HepG2 (cell line): ENCODE measurements at regions not wholly inside any gene's neighbourhood (a gene's known extent, or its start where the extent isn't known, plus 50 kb on each side); places are given as distances from the start of the nearest gene placed in this dataset.

ENCODE experiments used
- ATAC-seq: fragments of 200-7000 bp; cut with Tn5 transposase; 3 replicates; pipeline ENCODE4 v1.9.1; 2020; ENCODE audit warnings: mild to moderate bottlenecking, moderate library complexity
- BruUV-seq: library from RNA; stranded (reverse); fragments of 400-500 nt; replicated peaks from 2 replicates; lab custom pipeline; 2021; lab: Mats Ljungman, UMichigan
- CTCF ChIA-PET: fragments of 300-600 bp; formaldehyde crosslinking; extraction: SDS; loops from one replicate; lab custom pipeline; 2021; ENCODE audit warnings: low total read pairs, inconsistent platforms, low intra/inter-chr PET ratio; lab: Yijun Ruan, JAX
- POLR2A ChIA-PET: fragments of 350-600 bp; sonication (Branson Sonifier 250); formaldehyde crosslinking; loops from one replicate; lab custom pipeline; 2020; ENCODE audit warnings: antibody characterized with exemption, inconsistent platforms; lab: Yijun Ruan, JAX
- DNase-seq: peaks from one replicate; pipeline ENCODE4 v3.0.0-alpha.2; 2015; ENCODE audit warnings: low spot score
- FAIRE-seq: peaks from 3 replicates; lab custom pipeline; 2011; peaks lifted over from hg19 to GRCh38; lab: Jason Lieb, UNC
- H2AFZ ChIP-seq: one replicate; pipeline ENCODE4 v1.6.1; 2011; ENCODE audit warnings: low read length, inconsistent platforms
- H3K27ac ChIP-seq: fragments of 300-600 bp; 3 replicates; pipeline ENCODE4 v1.8.0; 2011; ENCODE audit warnings: mixed run types, mild to moderate bottlenecking, mixed read lengths, low read length, inconsistent platforms; ENCODE audit not compliant: insufficient read depth; ENCODE audit errors: extremely low read length
- H3K27me3 ChIP-seq, 2 experiments: fragments of 200-600 bp in 1 of 2; 2 replicates in 1 of 2; 3 replicates in 1 of 2; pipeline versions ENCODE4 v1.6.0 to v1.8.0; 2011; ENCODE audit warnings: low read length in 2 of 2, mild to moderate bottlenecking in 2 of 2, moderate library complexity in 2 of 2, inconsistent platforms in 1 of 2; ENCODE audit not compliant: insufficient read depth in 2 of 2, control insufficient read depth in 1 of 2
- H3K36me3 ChIP-seq, 2 experiments: fragments of 200-600 bp in 1 of 2; replicated peaks in 1 of 2; 2 replicates in 1 of 2; 3 replicates in 1 of 2; pipeline versions ENCODE4 v1.5.1 to v1.8.0; 2011; ENCODE audit warnings: low read length in 2 of 2, inconsistent platforms in 1 of 2; ENCODE audit not compliant: insufficient read depth in 2 of 2, control insufficient read depth in 1 of 2
- H3K4me1 ChIP-seq: 2 replicates; pipeline ENCODE4 v1.5.1; 2012; ENCODE audit warnings: low read length, inconsistent platforms; ENCODE audit not compliant: insufficient read depth
- H3K4me2 ChIP-seq: 2 replicates; pipeline ENCODE4 v1.6.0; 2011; ENCODE audit warnings: low read depth, low read length, inconsistent platforms
- H3K4me3 ChIP-seq, 3 experiments: fragments of 200-600 bp in 1 of 3; sonication (generic), shearing (Covaris generic) in 1 of 3; replicated peaks in 1 of 3; 2 replicates each; pipeline ENCODE4 v1.5.1; 2011 to 2016; ENCODE audit warnings: low read length in 3 of 3, inconsistent platforms in 2 of 3, low read depth in 2 of 3, mild to moderate bottlenecking in 2 of 3, control low read depth in 1 of 3, mixed read lengths in 1 of 3; ENCODE audit not compliant: insufficient read depth in 1 of 3
- H3K79me2 ChIP-seq: one replicate; pipeline ENCODE4 v1.6.1; 2011; ENCODE audit warnings: low read length, inconsistent platforms; ENCODE audit not compliant: insufficient read depth
- H3K9ac ChIP-seq: 2 replicates; pipeline ENCODE4 v1.6.0; 2011; ENCODE audit warnings: mild to moderate bottlenecking, low read depth, low read length, inconsistent platforms; ENCODE audit not compliant: insufficient read depth
- H3K9me3 ChIP-seq: 2 replicates; pipeline ENCODE4 v1.5.1; 2012; ENCODE audit warnings: mild to moderate bottlenecking, low read length
- H4K20me1 ChIP-seq: 2 replicates; pipeline ENCODE4 v1.6.0; 2011; ENCODE audit warnings: inconsistent platforms, mild to moderate bottlenecking, low read length, moderate library complexity; ENCODE audit not compliant: insufficient read depth
- ARNTL ChIP-seq: sonication (generic); formaldehyde crosslinking; IDR thresholded peaks from 2 replicates; pipeline ENCODE4 v1.4.0; 2020; ENCODE audit warnings: mild to moderate bottlenecking, missing genetic modification reagents
- CENPT ChIP-seq: sonication (generic); formaldehyde crosslinking; IDR thresholded peaks from 2 replicates; pipeline ENCODE4 v1.8.0; 2022; ENCODE audit warnings: low read depth, mild to moderate bottlenecking, moderate library complexity, missing genetic modification reagents
- EZH2 ChIP-seq: conservative IDR thresholded peaks from 2 replicates; pipeline ENCODE4 v1.6.1; 2012; ENCODE audit warnings: mild to moderate bottlenecking, low read depth, low read length, moderate library complexity
- PLRG1 ChIP-seq: fragments of 450-650 bp; conservative IDR thresholded peaks from 2 replicates; pipeline ENCODE4 v1.6.1; 2016
- ZNF841 ChIP-seq: sonication (generic); formaldehyde crosslinking; IDR thresholded peaks from 2 replicates; pipeline ENCODE4 v1.8.1; 2023; ENCODE audit warnings: missing genetic modification reagents, borderline replicate concordance
- WGBS: methylation state at CpG from one replicate; pipeline ENCODE4 v1.1.6; 2017; ENCODE audit warnings: low lambda C conversion rate; 5-methylcytosine and 5-hydroxymethylcytosine counted together
- in situ Hi-C: cut with HindIII; loops from 2 replicates; pipeline ENCODE4 v1.10.0; 2017; ENCODE audit warnings: low pct_unique_long_range_greater_than_20kb; ENCODE audit not compliant: extremely low pct_ligation_motif_present
- intact Hi-C: fragments of 100-400 bp; cut with micrococcal nuclease; formaldehyde crosslinking; loops from one replicate; pipeline ENCODE4 v1.10.0; 2022; ENCODE audit not compliant: unreplicated experiment
- TF ChIP-seq, protein P1 (sequence below): sonication (generic); formaldehyde crosslinking; IDR thresholded peaks from 2 replicates; pipeline ENCODE4 v1.8.0; 2022; ENCODE audit warnings: missing genetic modification reagents, mild to moderate bottlenecking, borderline replicate concordance
- TF ChIP-seq, protein P2 (sequence below): sonication (generic); formaldehyde crosslinking; IDR thresholded peaks from 2 replicates; pipeline ENCODE4 v1.9.0; 2021; ENCODE audit warnings: missing genetic modification reagents, mild to moderate bottlenecking, borderline replicate concordance

DNA sequence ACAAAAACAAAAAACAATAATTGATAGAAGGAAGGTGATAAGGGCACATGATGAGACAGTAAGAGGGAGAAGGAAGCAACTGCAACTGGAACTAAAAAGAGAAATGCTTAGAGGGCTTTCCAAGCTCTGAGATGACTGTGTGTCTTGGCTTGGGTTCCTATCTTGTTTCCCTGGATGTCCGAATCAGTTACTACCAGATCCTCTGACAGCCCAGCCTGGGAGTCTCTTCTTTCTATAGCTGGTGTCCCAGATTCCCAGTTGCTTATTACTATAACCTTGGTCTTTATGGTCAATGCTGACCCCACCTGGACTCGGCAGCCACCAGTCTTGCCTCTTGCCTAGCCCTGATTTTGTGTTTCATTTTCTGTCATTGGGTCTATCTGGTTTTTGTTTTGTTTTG, 116.4 kb downstream of the RFC3 start:
- Histone ChIP-seq H3K9ac (no peak overlapping the region), H4K20me1 (no peaks in the 10 kb centered on the region), H3K79me2 (no peaks in the 10 kb centered on the region), H3K4me3 (no peak overlapping the region), H3K4me1 (peaks cover 26% of the 10 kb centered on the region), H2AFZ (no peak overlapping the region), H3K36me3 (0 out of 5 replicates have a peak, but pooled peaks cover 0 to 1% of the 10 kb centered on the region in 2 experiments), H3K27ac (no peak overlapping the region), H3K9me3 (peaks cover 3% of the 10 kb centered on the region), H3K4me2 (no peak overlapping the region), H3K27me3 (no peaks in the 10 kb centered on the region)
- in situ Hi-C loops (loop anchor here (5.0 to 25.0 kb wide), 2 partner anchors 143 to 1228 kb away; no protein-coding TSS in a partner anchor), intact Hi-C loops (no loop called here)
- no peak for ATAC-seq
- no TSS peak for BruUV-seq
- POLR2A ChIA-PET, result no interaction called here
- 96% methylated on average over 2 of the region's 2 CpGs for WGBS
- no peak for FAIRE-seq
- CTCF ChIA-PET, result no interaction called here
- no peak for DNase-seq
- TF ChIP-seq, protein P1, sequence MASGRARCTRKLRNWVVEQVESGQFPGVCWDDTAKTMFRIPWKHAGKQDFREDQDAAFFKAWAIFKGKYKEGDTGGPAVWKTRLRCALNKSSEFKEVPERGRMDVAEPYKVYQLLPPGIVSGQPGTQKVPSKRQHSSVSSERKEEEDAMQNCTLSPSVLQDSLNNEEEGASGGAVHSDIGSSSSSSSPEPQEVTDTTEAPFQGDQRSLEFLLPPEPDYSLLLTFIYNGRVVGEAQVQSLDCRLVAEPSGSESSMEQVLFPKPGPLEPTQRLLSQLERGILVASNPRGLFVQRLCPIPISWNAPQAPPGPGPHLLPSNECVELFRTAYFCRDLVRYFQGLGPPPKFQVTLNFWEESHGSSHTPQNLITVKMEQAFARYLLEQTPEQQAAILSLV, result no peak
- TF ChIP-seq PLRG1, result no peak
- TF ChIP-seq ZNF841 (CRISPR knock-in tag), result no peak
- no peak for TF ChIP-seq EZH2
- TF ChIP-seq, protein P2, sequence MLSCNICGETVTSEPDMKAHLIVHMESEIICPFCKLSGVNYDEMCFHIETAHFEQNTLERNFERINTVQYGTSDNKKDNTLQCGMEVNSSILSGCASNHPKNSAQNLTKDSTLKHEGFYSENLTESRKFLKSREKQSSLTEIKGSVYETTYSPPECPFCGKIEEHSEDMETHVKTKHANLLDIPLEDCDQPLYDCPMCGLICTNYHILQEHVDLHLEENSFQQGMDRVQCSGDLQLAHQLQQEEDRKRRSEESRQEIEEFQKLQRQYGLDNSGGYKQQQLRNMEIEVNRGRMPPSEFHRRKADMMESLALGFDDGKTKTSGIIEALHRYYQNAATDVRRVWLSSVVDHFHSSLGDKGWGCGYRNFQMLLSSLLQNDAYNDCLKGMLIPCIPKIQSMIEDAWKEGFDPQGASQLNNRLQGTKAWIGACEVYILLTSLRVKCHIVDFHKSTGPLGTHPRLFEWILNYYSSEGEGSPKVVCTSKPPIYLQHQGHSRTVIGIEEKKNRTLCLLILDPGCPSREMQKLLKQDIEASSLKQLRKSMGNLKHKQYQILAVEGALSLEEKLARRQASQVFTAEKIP, result no peak
- no peak for TF ChIP-seq CENPT (CRISPR knock-in tag)
- TF ChIP-seq ARNTL, result no peak
